Ectodermal cell (in vitro differentiated cells): ENCODE measurements at regions not wholly inside any gene's neighbourhood (a gene's known extent, or its start where the extent isn't known, plus 50 kb on each side); places are given as distances from the start of the nearest gene placed in this dataset.
"Not testable (repeated sequence)": the region's sequence is repeated elsewhere in the genome, so short reads cannot be mapped to it uniquely, and the experiment has no call there.

Source experiments
- H3K27ac ChIP-seq: 2 replicates; pipeline ENCODE4 v1.7.0; 2013; ENCODE audit warnings: mild to moderate bottlenecking, low read depth, low read length; ENCODE audit not compliant: insufficient read depth, poor library complexity, severe bottlenecking
- H3K27me3 ChIP-seq: 2 replicates; pipeline ENCODE4 v1.7.0; 2013; ENCODE audit warnings: mild to moderate bottlenecking, low read length; ENCODE audit not compliant: insufficient read depth, control insufficient read depth, poor library complexity, severe bottlenecking
- H3K36me3 ChIP-seq: one replicate; pipeline ENCODE4 v1.7.0; 2013; ENCODE audit warnings: low read length; ENCODE audit not compliant: control insufficient read depth, insufficient read depth
- H3K4me1 ChIP-seq: one replicate; pipeline ENCODE4 v1.7.0; 2013; ENCODE audit warnings: low read length; ENCODE audit not compliant: control insufficient read depth, insufficient read depth
- H3K4me3 ChIP-seq: 2 replicates; pipeline ENCODE4 v1.7.0; 2013; ENCODE audit warnings: low read depth, low read length, control low read depth; ENCODE audit not compliant: insufficient read depth
- H3K9me3 ChIP-seq: 2 replicates; pipeline ENCODE4 v1.7.0; 2013; ENCODE audit warnings: mild to moderate bottlenecking, low read length, moderate library complexity; ENCODE audit not compliant: control insufficient read depth
- WGBS, 2 experiments: methylation state at CpG; one replicate each; pipeline ENCODE4 v1.1.7; 2013; ENCODE audit warnings: missing lambda C conversion rate in 2 of 2; 5-methylcytosine and 5-hydroxymethylcytosine counted together

- no peaks in the 10 kb centered on the region for H3K4me1 ChIP-seq
- no peaks in the 10 kb centered on the region for H3K27me3 ChIP-seq
- no peaks in the 10 kb centered on the region for H3K9me3 ChIP-seq
- no peak overlapping the region for H3K27ac ChIP-seq
- WGBS, 2 experiments: 79 to 83% methylated on average over 14 of the region's 14 CpGs
- H3K36me3 ChIP-seq: no peaks in the 10 kb centered on the region
- no peak overlapping the region for H3K4me3 ChIP-seq
Observed at GRCh38 chr15:77909182-77909940, 168.2 kb downstream of the TBC1D2B start.

- WGBS, 2 experiments: 88 to 91% methylated on average over 7 of the region's 7 CpGs
- H3K4me3 ChIP-seq, H3K27ac ChIP-seq, H3K4me1 ChIP-seq, H3K27me3 ChIP-seq, H3K9me3 ChIP-seq, H3K36me3 ChIP-seq: not testable (repeated sequence)
Observed at GRCh38 chr15:77908752-77909111, 168.8 kb downstream of the TBC1D2B start.

GRCh38 chr15:77907824-77908751, 169.4 kb downstream of the TBC1D2B start:
- H3K9me3 ChIP-seq: no peaks in the 10 kb centered on the region
- WGBS, 2 experiments: 70% methylated on average over 28 of the region's 28 CpGs
- H3K27me3 ChIP-seq: no peaks in the 10 kb centered on the region
- H3K4me1 ChIP-seq: no peaks in the 10 kb centered on the region
- no peak overlapping the region for H3K4me3 ChIP-seq
- H3K27ac ChIP-seq: no peak overlapping the region
- H3K36me3 ChIP-seq: no peaks in the 10 kb centered on the region

GRCh38 chr15:77906062-77906990, 171.2 kb downstream of the TBC1D2B start:
- not testable (repeated sequence) for H3K27me3 ChIP-seq, H3K4me1 ChIP-seq, H3K4me3 ChIP-seq, H3K36me3 ChIP-seq, H3K9me3 ChIP-seq, H3K27ac ChIP-seq
- WGBS, 2 experiments: 83 to 84% methylated on average over 16 of the region's 17 CpGs

- H3K4me1 ChIP-seq: no peaks in the 10 kb centered on the region
- H3K36me3 ChIP-seq: no peaks in the 10 kb centered on the region
- H3K4me3 ChIP-seq: no peak overlapping the region
- 89 to 91% methylated on average over 13 of the region's 13 CpGs for WGBS, 2 experiments
- no peak overlapping the region for H3K27ac ChIP-seq
- H3K9me3 ChIP-seq: no peaks in the 10 kb centered on the region
- H3K27me3 ChIP-seq: no peaks in the 10 kb centered on the region
Observed at GRCh38 chr15:77905301-77905920, 172.1 kb downstream of the TBC1D2B start.

- Histone ChIP-seq H3K27ac (no peak overlapping the region), H3K27me3 (no peaks in the 10 kb centered on the region), H3K4me3 (no peak overlapping the region), H3K36me3 (no peaks in the 10 kb centered on the region), H3K9me3 (no peaks in the 10 kb centered on the region), H3K4me1 (no peaks in the 10 kb centered on the region)
- 90 to 94% methylated on average over 5 of the region's 5 CpGs for WGBS, 2 experiments
Observed at GRCh38 chr15:77904901-77905300, 172.6 kb downstream of the TBC1D2B start.

GRCh38 chr15:77904436-77904821, 173.1 kb downstream of the TBC1D2B start:
- Histone ChIP-seq H3K27ac (no peak overlapping the region), H3K4me1 (no peaks in the 10 kb centered on the region), H3K36me3 (no peaks in the 10 kb centered on the region), H3K27me3 (no peaks in the 10 kb centered on the region), H3K4me3 (no peak overlapping the region), H3K9me3 (no peaks in the 10 kb centered on the region)
- 83 to 86% methylated on average over 5 of the region's 5 CpGs for WGBS, 2 experiments

GRCh38 chr15:77903761-77904435, 173.6 kb downstream of the TBC1D2B start:
- not testable (repeated sequence) for H3K9me3 ChIP-seq, H3K36me3 ChIP-seq, H3K4me3 ChIP-seq, H3K27ac ChIP-seq, H3K4me1 ChIP-seq, H3K27me3 ChIP-seq
- 92 to 94% methylated on average over 30 of the region's 30 CpGs for WGBS, 2 experiments

GRCh38 chr15:77902921-77903760, 174.4 kb downstream of the TBC1D2B start:
- not testable (repeated sequence) for H3K9me3 ChIP-seq, H3K27me3 ChIP-seq, H3K27ac ChIP-seq, H3K36me3 ChIP-seq, H3K4me3 ChIP-seq, H3K4me1 ChIP-seq
- 64 to 65% methylated on average over 13 of the region's 13 CpGs for WGBS, 2 experiments
